Right atrium auricular region (tissue), 2 donors: ENCODE measurements at regions not wholly inside any gene's neighbourhood (a gene's known extent, or its start where the extent isn't known, plus 50 kb on each side); places are given as distances from the start of the nearest gene placed in this dataset.

Experiments
- DNase-seq: peaks from one replicate; pipeline ENCODE4 v3.0.0-alpha.2; 2019; ENCODE audit warnings: low spot score
- H3K27ac ChIP-seq, 2 donors: fragments of 200-600 bp; sonication (generic); 1 replicate in 1 of 2; 2 replicates in 1 of 2; pipeline ENCODE4 v1.5.1; 2016 to 2019
- H3K27me3 ChIP-seq, 2 donors: fragments of 200-600 bp; sonication (generic); one replicate each; pipeline versions ENCODE4 v1.5.1 to v1.6.0; 2017 to 2019
- H3K36me3 ChIP-seq: fragments of 200-600 bp; sonication (generic); one replicate; pipeline ENCODE4 v1.5.1; 2016
- H3K4me1 ChIP-seq, 2 donors: fragments of 200-600 bp; sonication (generic); one replicate each; pipeline versions ENCODE4 v1.5.1 to v1.6.0; 2017 to 2019
- H3K4me3 ChIP-seq, 2 donors: fragments of 200-600 bp; sonication (generic); 1 replicate in 1 of 2; 2 replicates in 1 of 2; pipeline ENCODE4 v1.5.1; 2017 to 2019; ENCODE audit warnings: mild to moderate bottlenecking in 1 of 2, moderate library complexity in 1 of 2
- H3K9me3 ChIP-seq, 2 donors: fragments of 200-600 bp; sonication (generic); one replicate each; pipeline ENCODE4 v1.5.1; 2019
- TF ChIP-seq, protein P1 (sequence below), 2 donors: fragments of 200-600 bp; sonication (generic); IDR thresholded peaks; one replicate each; pipeline ENCODE4 v1.5.1; 2019; ENCODE audit warnings: antibody characterized with exemption in 2 of 2

DNA sequence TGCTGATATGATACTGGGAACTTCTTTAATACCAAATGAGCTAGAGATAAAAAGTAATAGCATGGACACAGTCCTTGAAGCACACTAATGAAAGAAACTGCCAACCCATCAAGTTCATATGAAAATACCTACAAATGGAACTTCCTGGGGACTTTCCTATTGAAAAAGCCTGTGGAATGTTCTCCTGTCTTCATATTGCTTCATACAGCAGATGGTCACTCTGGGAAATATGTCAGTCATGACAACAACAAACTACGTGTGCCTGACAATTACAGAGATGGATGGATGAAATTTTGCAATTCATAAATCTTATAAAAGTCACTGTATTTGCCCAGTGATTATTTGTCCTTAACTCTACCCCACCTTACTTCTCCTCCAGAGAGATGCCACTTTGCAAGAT, 106.6 kb upstream of the COL1A2 start:
- TF ChIP-seq, protein P1, sequence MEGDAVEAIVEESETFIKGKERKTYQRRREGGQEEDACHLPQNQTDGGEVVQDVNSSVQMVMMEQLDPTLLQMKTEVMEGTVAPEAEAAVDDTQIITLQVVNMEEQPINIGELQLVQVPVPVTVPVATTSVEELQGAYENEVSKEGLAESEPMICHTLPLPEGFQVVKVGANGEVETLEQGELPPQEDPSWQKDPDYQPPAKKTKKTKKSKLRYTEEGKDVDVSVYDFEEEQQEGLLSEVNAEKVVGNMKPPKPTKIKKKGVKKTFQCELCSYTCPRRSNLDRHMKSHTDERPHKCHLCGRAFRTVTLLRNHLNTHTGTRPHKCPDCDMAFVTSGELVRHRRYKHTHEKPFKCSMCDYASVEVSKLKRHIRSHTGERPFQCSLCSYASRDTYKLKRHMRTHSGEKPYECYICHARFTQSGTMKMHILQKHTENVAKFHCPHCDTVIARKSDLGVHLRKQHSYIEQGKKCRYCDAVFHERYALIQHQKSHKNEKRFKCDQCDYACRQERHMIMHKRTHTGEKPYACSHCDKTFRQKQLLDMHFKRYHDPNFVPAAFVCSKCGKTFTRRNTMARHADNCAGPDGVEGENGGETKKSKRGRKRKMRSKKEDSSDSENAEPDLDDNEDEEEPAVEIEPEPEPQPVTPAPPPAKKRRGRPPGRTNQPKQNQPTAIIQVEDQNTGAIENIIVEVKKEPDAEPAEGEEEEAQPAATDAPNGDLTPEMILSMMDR (IDR thresholded peaks at IDR 0.05), result no peak
- H3K27ac ChIP-seq, result no peak overlapping the region
- H3K27me3 ChIP-seq, result no peaks in the 10 kb centered on the region
- H3K4me1 ChIP-seq, result no peaks in the 10 kb centered on the region
- no peaks in the 10 kb centered on the region for H3K36me3 ChIP-seq
- H3K4me3 ChIP-seq, result no peak overlapping the region
- no peak for DNase-seq
- H3K9me3 ChIP-seq, result no peaks in the 10 kb centered on the region

DNA sequence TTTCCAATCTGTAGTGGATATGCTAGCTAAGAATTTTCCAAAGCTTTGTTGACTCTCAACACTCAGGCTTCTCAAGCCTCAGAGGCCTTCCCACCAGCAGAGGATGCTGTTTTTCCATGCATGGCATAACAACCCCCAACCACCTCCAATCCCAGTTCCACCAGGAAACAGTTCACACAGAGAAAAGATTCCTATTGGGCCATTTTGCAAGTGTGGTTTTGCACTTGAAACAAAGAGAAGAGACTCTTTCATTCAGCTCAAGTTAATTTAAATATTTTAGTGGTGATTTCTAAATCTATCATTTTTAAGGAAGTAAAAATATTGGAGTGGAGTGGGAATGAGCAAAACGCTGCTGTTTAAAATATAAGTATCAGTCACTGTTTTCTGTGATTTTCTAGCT, 105.6 kb upstream of the COL1A2 start:
- Histone ChIP-seq H3K27me3 (no peaks in the 10 kb centered on the region), H3K4me1 (no peaks in the 10 kb centered on the region), H3K36me3 (no peaks in the 10 kb centered on the region), H3K9me3 (no peaks in the 10 kb centered on the region), H3K4me3 (no peak overlapping the region), H3K27ac (no peak overlapping the region)
- TF ChIP-seq, protein P1 (IDR thresholded peaks at IDR 0.05), result peak; percentile 60 to 91
- DNase-seq, result peak; percentile 74

DNA sequence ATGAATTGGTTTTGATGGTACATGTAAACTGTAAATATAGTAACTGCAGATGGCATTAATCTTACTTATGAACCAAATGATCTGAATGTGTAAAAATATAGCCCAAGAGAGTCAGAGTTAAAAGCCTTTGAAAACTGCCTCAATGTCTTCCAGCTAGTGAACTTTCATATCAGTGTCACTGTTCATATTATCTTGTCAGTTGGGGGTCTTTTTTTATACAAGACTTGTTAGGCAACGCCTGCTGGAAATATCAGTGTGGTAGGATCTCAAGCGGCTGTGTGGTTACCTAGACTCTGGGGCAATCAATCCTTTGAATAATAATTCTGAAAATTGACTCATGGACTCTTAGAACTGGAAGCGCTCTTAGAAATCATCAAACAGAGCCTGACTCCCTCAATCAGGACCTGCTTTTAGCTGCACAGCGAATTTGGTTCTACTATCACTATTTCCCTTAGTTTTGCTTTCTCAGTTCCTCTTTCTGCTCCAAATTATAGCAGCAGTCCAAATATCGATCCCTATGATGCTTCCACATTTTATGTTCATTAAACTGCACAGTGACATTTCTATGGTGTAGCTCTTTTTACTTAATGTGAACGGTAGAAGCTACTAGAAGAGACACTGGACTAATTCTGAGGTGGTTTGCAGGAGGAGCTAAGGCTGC, 100.1 kb upstream of the COL1A2 start:
- TF ChIP-seq, protein P1 (IDR thresholded peaks at IDR 0.05), result no peak
- no peak overlapping the region for H3K27ac ChIP-seq
- no peaks in the 10 kb centered on the region for H3K27me3 ChIP-seq
- H3K9me3 ChIP-seq, result no peaks in the 10 kb centered on the region
- no peaks in the 10 kb centered on the region for H3K36me3 ChIP-seq
- no peak for DNase-seq
- no peak overlapping the region for H3K4me3 ChIP-seq
- peaks cover 0 to 6% of the 10 kb centered on the region in 2 donors for H3K4me1 ChIP-seq

DNA sequence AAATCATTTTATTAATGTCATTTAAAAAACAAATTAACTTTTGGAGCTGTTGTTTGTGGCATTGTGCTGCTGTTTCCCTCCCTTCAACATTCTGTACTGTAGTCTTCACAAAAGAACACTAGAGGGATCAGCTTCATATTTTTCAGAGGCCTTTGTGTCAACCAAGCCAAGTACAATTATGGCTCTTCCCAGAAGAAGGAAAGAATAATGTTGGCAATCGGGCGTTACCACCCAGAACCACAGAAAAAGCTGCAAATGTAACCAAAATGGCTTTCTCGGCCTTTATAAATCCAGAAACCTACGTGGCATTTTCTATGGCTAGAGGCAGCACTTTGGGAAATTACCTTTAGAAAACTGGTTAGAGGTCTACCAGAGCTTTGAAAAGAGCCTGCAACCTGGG, 98.8 kb upstream of the COL1A2 start:
- DNase-seq, result no peak

DNA sequence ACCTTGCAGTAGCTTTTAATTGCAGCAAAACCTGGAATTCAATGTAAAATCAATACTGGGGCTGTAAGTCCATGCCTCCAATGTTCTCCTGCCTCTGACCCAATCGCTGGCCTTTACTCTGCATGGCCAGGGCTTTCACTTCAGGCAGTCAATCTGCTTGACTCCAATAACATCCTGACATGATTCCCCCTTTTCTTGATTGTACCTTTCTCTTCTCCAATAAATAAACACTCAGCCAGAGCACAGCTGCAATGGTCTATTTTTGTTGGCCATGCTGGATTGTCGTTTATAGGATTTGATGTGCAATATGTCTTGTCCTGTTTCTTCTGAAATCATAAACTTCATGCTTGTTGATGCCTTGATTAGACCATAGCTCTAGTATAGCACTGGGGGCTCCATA, 97.8 kb upstream of the COL1A2 start:
- Histone ChIP-seq H3K27ac (peak overlapping the region; percentile 70 to 89), H3K27me3 (no peaks in the 10 kb centered on the region), H3K9me3 (no peaks in the 10 kb centered on the region), H3K4me1 (peaks cover 0 to 6% of the 10 kb centered on the region in 2 donors), H3K4me3 (peak overlapping the region; percentile 12 to 24), H3K36me3 (no peaks in the 10 kb centered on the region)
- no peak for DNase-seq
- TF ChIP-seq, protein P1 (IDR thresholded peaks at IDR 0.05), result no peak

More for the DNA sequence above, 98.8 kb upstream of the COL1A2 start:
- no peaks in the 10 kb centered on the region for H3K36me3 ChIP-seq
- peak overlapping the region; percentile 70 to 89 for H3K27ac ChIP-seq
- TF ChIP-seq, protein P1 (IDR thresholded peaks at IDR 0.05), result peak; percentile 33 to 59
- peaks cover 0 to 6% of the 10 kb centered on the region in 2 donors for H3K4me1 ChIP-seq
- no peaks in the 10 kb centered on the region for H3K27me3 ChIP-seq
- no peaks in the 10 kb centered on the region for H3K9me3 ChIP-seq
- H3K4me3 ChIP-seq, result peak overlapping the region in 1 of 2 donors; percentile 24

DNA sequence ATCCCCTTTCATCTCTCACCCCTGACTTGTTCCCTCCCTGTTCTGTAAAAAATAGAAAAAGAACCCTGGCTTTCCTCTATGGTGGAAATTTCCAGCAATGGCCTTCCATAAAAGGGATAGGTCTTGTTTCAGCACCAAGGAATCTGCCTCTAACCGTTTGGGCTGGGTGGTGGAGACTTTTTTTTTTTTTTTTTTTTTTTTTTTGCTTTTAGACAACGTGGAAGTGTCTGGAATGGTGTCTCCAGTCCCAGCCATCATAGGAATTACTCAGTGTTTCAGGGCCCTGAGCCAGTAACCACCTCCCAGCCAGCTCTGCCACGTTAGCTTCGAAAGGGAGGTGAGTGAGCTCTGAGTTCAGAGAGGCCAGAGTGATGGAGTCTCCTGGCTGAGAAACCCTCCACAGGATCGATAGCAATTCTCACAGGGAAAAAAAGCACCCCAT, 97.3 kb upstream of the COL1A2 start:
- no peaks in the 10 kb centered on the region for H3K36me3 ChIP-seq
- no peak overlapping the region for H3K4me3 ChIP-seq
- peaks cover 0 to 6% of the 10 kb centered on the region in 2 donors for H3K4me1 ChIP-seq
- peak overlapping the region; percentile 70 to 89 for H3K27ac ChIP-seq
- TF ChIP-seq, protein P1 (IDR thresholded peaks at IDR 0.05), result no peak
- H3K9me3 ChIP-seq, result no peaks in the 10 kb centered on the region
- peak; percentile 83 for DNase-seq
- H3K27me3 ChIP-seq, result no peaks in the 10 kb centered on the region
